Sigmoid colon (tissue), 6 donors: ENCODE measurements at regions not wholly inside any gene's neighbourhood (a gene's known extent, or its start where the extent isn't known, plus 50 kb on each side); places are given as distances from the start of the nearest gene placed in this dataset.

Experiments
- DNase-seq: peaks from one replicate; pipeline ENCODE4 v3.0.0-alpha.2; 2019
- H3K27ac ChIP-seq, 4 donors: fragments of 200-600 bp; sonication (generic); one replicate each; pipeline ENCODE4 v1.5.1; 2016 to 2019; ENCODE audit warnings: mild to moderate bottlenecking in 1 of 4
- H3K27me3 ChIP-seq, 3 donors: fragments of 200-600 bp; sonication (generic); one replicate each; pipeline ENCODE4 v1.5.1; 2019; ENCODE audit warnings: mild to moderate bottlenecking in 1 of 3
- H3K36me3 ChIP-seq, 4 donors: fragments of 200-600 bp; sonication (generic); one replicate each; pipeline ENCODE4 v1.5.1; 2016 to 2019
- H3K4me1 ChIP-seq, 4 donors: fragments of 200-600 bp; sonication (generic); one replicate each; pipeline ENCODE4 v1.5.1; 2017 to 2019
- H3K4me3 ChIP-seq, 4 donors: fragments of 200-600 bp; sonication (generic); one replicate each; pipeline ENCODE4 v1.5.1; 2017 to 2019; ENCODE audit warnings: mild to moderate bottlenecking in 2 of 4, moderate library complexity in 1 of 4
- H3K9me3 ChIP-seq, 4 donors: fragments of 200-600 bp in 3 of 4; sonication (generic) in 3 of 4; one replicate each; pipeline versions ENCODE4 v1.5.1 to v1.6.1; 2013 to 2019
- EP300 ChIP-seq, 4 donors: sonication (generic); formaldehyde crosslinking; IDR thresholded peaks; one replicate each; pipeline ENCODE4 v1.6.1; 2017; ENCODE audit warnings: antibody characterized with exemption in 4 of 4
- POLR2A ChIP-seq, 2 donors: fragments of 450-650 bp; IDR thresholded peaks; one replicate each; pipeline ENCODE4 v1.6.1; 2016; ENCODE audit warnings: antibody characterized with exemption in 2 of 2, mild to moderate bottlenecking in 2 of 2, moderate library complexity in 2 of 2
- POLR2AphosphoS5 ChIP-seq, 4 donors: sonication (generic); formaldehyde crosslinking; IDR thresholded peaks; one replicate each; pipeline ENCODE4 v1.6.1; 2017; ENCODE audit warnings: antibody characterized with exemption in 4 of 4
- WGBS, 2 donors: extraction: QIAGEN DNeasy Blood & Tissue Kit; methylation state at CpG; one replicate each; pipeline ENCODE4 v1.1.7; 2013; 5-methylcytosine and 5-hydroxymethylcytosine counted together
- intact Hi-C: fragments of 100-400 bp; cut with DNase I; formaldehyde crosslinking; loops from one replicate; pipeline ENCODE4 v1.15.1; 2023
- TF ChIP-seq, protein P1 (sequence below), 4 experiments: fragments of 450-650 bp in 3 of 4; fragments of 200-600 bp in 1 of 4; IDR thresholded peaks; one replicate each; pipeline ENCODE4 v1.5.1; 2016 to 2019; ENCODE audit warnings: antibody characterized with exemption in 4 of 4, mild to moderate bottlenecking in 3 of 4, moderate library complexity in 2 of 4
- donor health status: healthy with polysubstance abuse.
- donor health status: healthy.

GRCh38 chr20:60395991-60396390 lies 437.8 kb downstream of the CDH26 start:
- intact Hi-C loops, result no loop called here
- Histone ChIP-seq H3K36me3 (no peaks in the 10 kb centered on the region), H3K27me3 (no peaks in the 10 kb centered on the region), H3K27ac (no peak overlapping the region), H3K4me3 (no peak overlapping the region), H3K4me1 (no peaks in the 10 kb centered on the region), H3K9me3 (peaks cover 0 to 4% (median 0%) of the 10 kb centered on the region in 4 donors)
- TF ChIP-seq, protein P1, sequence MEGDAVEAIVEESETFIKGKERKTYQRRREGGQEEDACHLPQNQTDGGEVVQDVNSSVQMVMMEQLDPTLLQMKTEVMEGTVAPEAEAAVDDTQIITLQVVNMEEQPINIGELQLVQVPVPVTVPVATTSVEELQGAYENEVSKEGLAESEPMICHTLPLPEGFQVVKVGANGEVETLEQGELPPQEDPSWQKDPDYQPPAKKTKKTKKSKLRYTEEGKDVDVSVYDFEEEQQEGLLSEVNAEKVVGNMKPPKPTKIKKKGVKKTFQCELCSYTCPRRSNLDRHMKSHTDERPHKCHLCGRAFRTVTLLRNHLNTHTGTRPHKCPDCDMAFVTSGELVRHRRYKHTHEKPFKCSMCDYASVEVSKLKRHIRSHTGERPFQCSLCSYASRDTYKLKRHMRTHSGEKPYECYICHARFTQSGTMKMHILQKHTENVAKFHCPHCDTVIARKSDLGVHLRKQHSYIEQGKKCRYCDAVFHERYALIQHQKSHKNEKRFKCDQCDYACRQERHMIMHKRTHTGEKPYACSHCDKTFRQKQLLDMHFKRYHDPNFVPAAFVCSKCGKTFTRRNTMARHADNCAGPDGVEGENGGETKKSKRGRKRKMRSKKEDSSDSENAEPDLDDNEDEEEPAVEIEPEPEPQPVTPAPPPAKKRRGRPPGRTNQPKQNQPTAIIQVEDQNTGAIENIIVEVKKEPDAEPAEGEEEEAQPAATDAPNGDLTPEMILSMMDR (IDR thresholded peaks at IDR 0.05), result no peak
- no peak for TF ChIP-seq POLR2A (IDR thresholded peaks at IDR 0.05)
- TF ChIP-seq EP300 (IDR thresholded peaks at IDR 0.05), result no peak
- no peak for TF ChIP-seq POLR2AphosphoS5 (IDR thresholded peaks at IDR 0.05)
- DNase-seq, result no peak
- 37 to 53% methylated on average over 3 of the region's 3 CpGs for WGBS, 2 donors

DNA sequence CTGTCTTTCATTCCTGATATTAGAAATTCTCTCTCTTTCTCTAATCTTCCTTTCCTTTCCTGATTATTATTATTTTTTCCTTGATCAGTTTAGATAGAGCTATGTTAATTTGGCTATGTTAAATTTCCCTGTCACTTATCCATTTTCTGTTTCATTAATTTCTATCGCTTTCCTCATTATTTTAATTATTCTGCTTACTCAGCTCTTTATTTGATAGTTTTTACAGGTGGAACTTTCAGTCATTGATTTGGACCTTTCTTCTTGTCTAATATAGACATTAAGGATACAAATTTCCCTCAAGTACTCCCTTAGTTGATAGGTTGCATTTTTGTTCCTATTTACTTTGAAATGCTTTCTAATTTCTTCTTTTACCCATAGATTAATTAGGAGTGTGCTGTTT lies 442.3 kb downstream of the CDH26 start:
- intact Hi-C loops, result no loop called here
- H3K4me3 ChIP-seq, result no peak overlapping the region
- no peaks in the 10 kb centered on the region for H3K4me1 ChIP-seq
- WGBS, 2 donors, result 95 to 97% methylated on average over 1 of the region's 1 CpG
- no peaks in the 10 kb centered on the region for H3K36me3 ChIP-seq
- no peaks in the 10 kb centered on the region for H3K27me3 ChIP-seq
- H3K9me3 ChIP-seq, result peaks cover 0 to 4% (median 1%) of the 10 kb centered on the region in 4 donors
- no peak for DNase-seq
- no peak overlapping the region for H3K27ac ChIP-seq
- TF ChIP-seq, protein P1 (IDR thresholded peaks at IDR 0.05), result no peak
- TF ChIP-seq POLR2A (IDR thresholded peaks at IDR 0.05) (no peak), EP300 (IDR thresholded peaks at IDR 0.05) (no peak), POLR2AphosphoS5 (IDR thresholded peaks at IDR 0.05) (no peak)

DNA sequence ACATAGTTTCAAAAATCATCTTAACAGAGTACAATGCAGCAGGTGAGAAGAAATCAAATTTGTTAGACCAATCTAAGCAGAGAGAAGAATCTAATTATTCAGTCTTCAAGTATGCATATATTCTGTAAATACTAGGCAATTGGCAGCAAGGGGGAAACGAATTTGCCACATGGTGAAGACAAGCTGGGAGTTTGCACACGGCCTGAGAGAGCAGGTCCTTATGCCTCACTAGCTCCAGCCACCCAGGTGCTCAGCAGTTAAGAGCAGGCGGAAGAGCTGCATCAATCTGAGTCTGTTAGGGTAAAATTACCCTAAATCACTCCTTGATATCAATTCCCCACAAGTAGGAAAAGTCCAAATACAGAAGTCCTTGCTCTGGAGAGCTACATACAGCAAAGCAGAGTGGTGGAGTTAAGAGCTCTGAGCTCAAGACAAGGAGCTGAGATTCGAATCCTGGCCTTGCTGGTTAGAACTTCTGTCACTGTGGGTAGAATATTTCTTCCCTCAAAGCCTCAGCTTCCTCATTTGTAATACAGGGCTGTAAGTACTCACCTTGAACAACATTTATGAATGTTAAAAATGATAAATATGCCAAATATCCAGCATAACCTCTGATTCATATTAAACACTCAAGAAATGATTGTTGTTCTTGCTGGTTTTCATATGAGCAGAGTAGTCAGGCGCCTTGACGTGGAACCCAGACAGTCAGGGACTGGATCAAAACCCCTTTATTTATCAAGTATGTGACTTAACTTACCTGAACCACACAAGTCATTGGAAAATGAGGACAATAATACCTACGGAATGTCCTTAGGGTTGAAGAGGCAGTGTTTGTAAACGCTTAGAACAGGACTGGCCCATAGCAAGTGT lies 444.2 kb downstream of the CDH26 start:
- TF ChIP-seq EP300 (IDR thresholded peaks at IDR 0.05) (no peak), POLR2A (IDR thresholded peaks at IDR 0.05) (no peak), POLR2AphosphoS5 (IDR thresholded peaks at IDR 0.05) (no peak)
- TF ChIP-seq, protein P1 (IDR thresholded peaks at IDR 0.05), result no peak
- Histone ChIP-seq H3K4me1 (no peaks in the 10 kb centered on the region), H3K9me3 (peaks cover 0 to 4% (median 1%) of the 10 kb centered on the region in 4 donors), H3K27ac (no peak overlapping the region), H3K36me3 (no peaks in the 10 kb centered on the region), H3K4me3 (no peak overlapping the region), H3K27me3 (no peaks in the 10 kb centered on the region)
- intact Hi-C loops, result no loop called here
- no peak for DNase-seq
- WGBS, 2 donors, result 66 to 73% methylated on average over 8 of the region's 8 CpGs

DNA sequence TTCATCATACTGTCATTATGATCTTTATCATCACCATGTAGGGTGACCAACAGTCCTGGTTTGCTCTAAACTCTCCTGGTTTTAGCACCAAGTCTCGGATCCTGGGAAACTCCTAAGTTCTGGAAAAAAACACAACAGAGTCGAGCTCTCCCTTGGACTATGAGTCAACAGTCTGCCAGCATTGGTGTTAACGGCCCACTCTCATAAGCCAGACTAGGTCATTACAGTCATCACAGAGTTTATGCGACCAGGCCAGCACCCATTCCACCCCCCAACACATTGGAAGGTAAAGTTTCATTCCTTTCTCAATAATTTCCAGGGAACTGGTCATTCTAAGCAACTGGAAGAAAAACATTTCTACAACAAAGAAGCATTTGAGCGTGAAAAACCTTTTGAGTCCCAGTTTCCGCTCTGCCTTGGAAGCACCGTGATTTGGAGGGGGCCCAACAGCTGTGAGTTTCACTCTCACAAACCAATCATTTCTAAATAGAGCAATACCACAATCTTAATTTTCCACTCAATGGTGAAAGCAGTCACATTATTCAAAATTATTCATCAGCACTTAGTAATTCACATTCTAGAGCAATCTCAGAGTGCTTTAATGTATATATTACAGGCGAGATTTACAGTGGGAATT lies 445.0 kb downstream of the CDH26 start:
- Histone ChIP-seq H3K27me3 (no peaks in the 10 kb centered on the region), H3K27ac (no peak overlapping the region), H3K9me3 (peaks cover 0 to 4% (median 1%) of the 10 kb centered on the region in 4 donors), H3K4me1 (no peaks in the 10 kb centered on the region), H3K4me3 (no peak overlapping the region), H3K36me3 (no peaks in the 10 kb centered on the region)
- WGBS, 2 donors, result 76 to 77% methylated on average over 8 of the region's 8 CpGs
- no peak for DNase-seq
- TF ChIP-seq EP300 (IDR thresholded peaks at IDR 0.05), result no peak
- no peak for TF ChIP-seq POLR2A (IDR thresholded peaks at IDR 0.05)
- TF ChIP-seq, protein P1 (IDR thresholded peaks at IDR 0.05), result no peak
- no peak for TF ChIP-seq POLR2AphosphoS5 (IDR thresholded peaks at IDR 0.05)
- intact Hi-C loops, result no loop called here
